GM12892 (cell line): ENCODE measurements at regions not wholly inside any gene's neighbourhood (a gene's known extent, or its start where the extent isn't known, plus 50 kb on each side); places are given as distances from the start of the nearest gene placed in this dataset.

ENCODE experiments used
- POLR2A ChIP-seq: IDR thresholded peaks from 2 replicates; pipeline ENCODE4 v1.6.1; 2011; ENCODE audit warnings: low read depth, low read length, control low read depth
- POLR2AphosphoS5 ChIP-seq: IDR thresholded peaks from 2 replicates; pipeline ENCODE4 v1.6.1; 2011; ENCODE audit warnings: low read depth, low read length, control low read depth

GRCh38 chr14:87698481-87698880, 294.5 kb downstream of the GALC start:
- no peak for TF ChIP-seq POLR2AphosphoS5
- TF ChIP-seq POLR2A, result no peak
